ENCODE measurements at regions not wholly inside any gene's neighbourhood (a gene's known extent, or its start where the extent isn't known, plus 50 kb on each side); places are given as distances from the start of the nearest gene placed in this dataset.

DNA sequence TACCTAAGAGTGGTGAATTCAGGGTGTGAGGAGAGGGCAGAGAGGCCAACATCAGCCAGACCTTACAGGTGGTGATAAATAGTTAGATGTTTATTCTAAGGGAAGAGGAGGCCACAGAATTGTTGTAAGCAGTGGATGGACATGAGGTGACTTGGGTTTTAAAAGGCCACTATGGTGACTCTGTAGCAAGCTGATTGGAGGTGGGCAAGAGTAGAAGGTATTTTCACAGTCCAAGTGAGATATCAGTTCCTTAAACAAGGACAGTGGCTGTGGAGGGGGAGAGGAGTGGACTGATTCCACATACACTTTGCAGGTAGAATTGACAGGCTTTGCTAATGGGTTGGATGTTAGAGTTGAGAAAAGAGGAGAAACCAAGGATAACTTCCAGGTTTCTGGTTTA is 60.8 kb upstream of the CLDN14 start:
- Histone ChIP-seq H3K9me2 (ENCODE audit: insufficient read depth) (no peaks in the 10 kb centered on the region), H3K27ac (ENCODE audit: low read depth, low read length) (no peak overlapping the region), H3K4me2 (ENCODE audit: low read length) (no peak overlapping the region), H3K79me2 (ENCODE audit: insufficient read depth, low read length) (no peaks in the 10 kb centered on the region), H3K9me3 (ENCODE audit: control insufficient read depth in 1 of 2, insufficient read depth in 1 of 2, low read depth in 1 of 2, low read length in 2 of 2) (no peaks in the 10 kb centered on the region), H3K4me1 (ENCODE audit: control insufficient read depth in 1 of 2, insufficient read depth in 2 of 2, low read length in 2 of 2) (no peaks in the 10 kb centered on the region), H3K36me3 (ENCODE audit: control insufficient read depth in 1 of 2, insufficient read depth in 2 of 2, low read length in 2 of 2) (no peaks in the 10 kb centered on the region), H3K9ac (ENCODE audit: low read length) (no peak overlapping the region), H4K20me1 (ENCODE audit: insufficient read depth) (no peaks in the 10 kb centered on the region), H3K4me3 (replicated peaks in 1 of 2; ENCODE audit: low read depth in 1 of 2, low read length in 2 of 2) (no peak overlapping the region), H2AFZ (ENCODE audit: low read depth, low read length, poor library complexity, severe bottlenecking) (no peak overlapping the region), H3K27me3 (ENCODE audit: insufficient read depth, low read length) (peaks cover 34% of the 10 kb centered on the region)
- CTCF ChIA-PET = no interaction called here
- RAD21 ChIA-PET (ENCODE audit: low non-redundant PET in 1 of 2, low total read pairs in 2 of 2, uncharacterized antibody in 2 of 2, unreplicated experiment in 2 of 2) = no interaction called here
- TF ChIP-seq YY1 (IDR thresholded peaks at IDR 0.05; ENCODE audit: extremely low read depth, insufficient replicate concordance, low read depth, low read length) (no peak), JUND (IDR thresholded peaks at IDR 0.05) (no peak), SRF (IDR thresholded peaks at IDR 0.05; ENCODE audit: low read depth) (no peak), CEBPB (IDR thresholded peaks at IDR 0.05; ENCODE audit: low read depth) (no peak), RAD21 (IDR thresholded peaks at IDR 0.05; ENCODE audit: low read depth) (no peak), EGR1 (IDR thresholded peaks at IDR 0.05; ENCODE audit: low read depth) (no peak), POLR2AphosphoS5 (IDR thresholded peaks at IDR 0.05; ENCODE audit: low read depth, low read length) (no peak), POLR2A (IDR thresholded peaks at IDR 0.05; ENCODE audit: borderline replicate concordance, extremely low read depth, insufficient read depth, insufficient read length) (no peak), TCF7L2 (IDR thresholded peaks at IDR 0.05; ENCODE audit: borderline replicate concordance, extremely low read depth, insufficient read depth, insufficient read length) (no peak), SP1 (IDR thresholded peaks at IDR 0.05; ENCODE audit: low read depth) (no peak), ZFX (IDR thresholded peaks at IDR 0.05) (no peak), EZH2phosphoT487 (IDR thresholded peaks at IDR 0.05; ENCODE audit: borderline replicate concordance) (no peak), ZNF274 (IDR thresholded peaks at IDR 0.05; ENCODE audit: low read depth, low read length) (no peak), EZH2 (IDR thresholded peaks at IDR 0.05) (no peak), FOSL1 (IDR thresholded peaks at IDR 0.05; ENCODE audit: low read depth) (no peak)
- TF ChIP-seq, protein P1, sequence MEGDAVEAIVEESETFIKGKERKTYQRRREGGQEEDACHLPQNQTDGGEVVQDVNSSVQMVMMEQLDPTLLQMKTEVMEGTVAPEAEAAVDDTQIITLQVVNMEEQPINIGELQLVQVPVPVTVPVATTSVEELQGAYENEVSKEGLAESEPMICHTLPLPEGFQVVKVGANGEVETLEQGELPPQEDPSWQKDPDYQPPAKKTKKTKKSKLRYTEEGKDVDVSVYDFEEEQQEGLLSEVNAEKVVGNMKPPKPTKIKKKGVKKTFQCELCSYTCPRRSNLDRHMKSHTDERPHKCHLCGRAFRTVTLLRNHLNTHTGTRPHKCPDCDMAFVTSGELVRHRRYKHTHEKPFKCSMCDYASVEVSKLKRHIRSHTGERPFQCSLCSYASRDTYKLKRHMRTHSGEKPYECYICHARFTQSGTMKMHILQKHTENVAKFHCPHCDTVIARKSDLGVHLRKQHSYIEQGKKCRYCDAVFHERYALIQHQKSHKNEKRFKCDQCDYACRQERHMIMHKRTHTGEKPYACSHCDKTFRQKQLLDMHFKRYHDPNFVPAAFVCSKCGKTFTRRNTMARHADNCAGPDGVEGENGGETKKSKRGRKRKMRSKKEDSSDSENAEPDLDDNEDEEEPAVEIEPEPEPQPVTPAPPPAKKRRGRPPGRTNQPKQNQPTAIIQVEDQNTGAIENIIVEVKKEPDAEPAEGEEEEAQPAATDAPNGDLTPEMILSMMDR (IDR thresholded peaks at IDR 0.05 in 2 of 3, conservative IDR thresholded peaks at IDR 0.05 in 1 of 3; ENCODE audit: borderline replicate concordance in 1 of 3, insufficient read depth in 1 of 3, low read depth in 2 of 3, low read length in 2 of 3) = no peak
- TF ChIP-seq, protein P2, sequence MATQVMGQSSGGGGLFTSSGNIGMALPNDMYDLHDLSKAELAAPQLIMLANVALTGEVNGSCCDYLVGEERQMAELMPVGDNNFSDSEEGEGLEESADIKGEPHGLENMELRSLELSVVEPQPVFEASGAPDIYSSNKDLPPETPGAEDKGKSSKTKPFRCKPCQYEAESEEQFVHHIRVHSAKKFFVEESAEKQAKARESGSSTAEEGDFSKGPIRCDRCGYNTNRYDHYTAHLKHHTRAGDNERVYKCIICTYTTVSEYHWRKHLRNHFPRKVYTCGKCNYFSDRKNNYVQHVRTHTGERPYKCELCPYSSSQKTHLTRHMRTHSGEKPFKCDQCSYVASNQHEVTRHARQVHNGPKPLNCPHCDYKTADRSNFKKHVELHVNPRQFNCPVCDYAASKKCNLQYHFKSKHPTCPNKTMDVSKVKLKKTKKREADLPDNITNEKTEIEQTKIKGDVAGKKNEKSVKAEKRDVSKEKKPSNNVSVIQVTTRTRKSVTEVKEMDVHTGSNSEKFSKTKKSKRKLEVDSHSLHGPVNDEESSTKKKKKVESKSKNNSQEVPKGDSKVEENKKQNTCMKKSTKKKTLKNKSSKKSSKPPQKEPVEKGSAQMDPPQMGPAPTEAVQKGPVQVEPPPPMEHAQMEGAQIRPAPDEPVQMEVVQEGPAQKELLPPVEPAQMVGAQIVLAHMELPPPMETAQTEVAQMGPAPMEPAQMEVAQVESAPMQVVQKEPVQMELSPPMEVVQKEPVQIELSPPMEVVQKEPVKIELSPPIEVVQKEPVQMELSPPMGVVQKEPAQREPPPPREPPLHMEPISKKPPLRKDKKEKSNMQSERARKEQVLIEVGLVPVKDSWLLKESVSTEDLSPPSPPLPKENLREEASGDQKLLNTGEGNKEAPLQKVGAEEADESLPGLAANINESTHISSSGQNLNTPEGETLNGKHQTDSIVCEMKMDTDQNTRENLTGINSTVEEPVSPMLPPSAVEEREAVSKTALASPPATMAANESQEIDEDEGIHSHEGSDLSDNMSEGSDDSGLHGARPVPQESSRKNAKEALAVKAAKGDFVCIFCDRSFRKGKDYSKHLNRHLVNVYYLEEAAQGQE (IDR thresholded peaks at IDR 0.05; ENCODE audit: low read depth) = no peak
- TF ChIP-seq, protein P3, sequence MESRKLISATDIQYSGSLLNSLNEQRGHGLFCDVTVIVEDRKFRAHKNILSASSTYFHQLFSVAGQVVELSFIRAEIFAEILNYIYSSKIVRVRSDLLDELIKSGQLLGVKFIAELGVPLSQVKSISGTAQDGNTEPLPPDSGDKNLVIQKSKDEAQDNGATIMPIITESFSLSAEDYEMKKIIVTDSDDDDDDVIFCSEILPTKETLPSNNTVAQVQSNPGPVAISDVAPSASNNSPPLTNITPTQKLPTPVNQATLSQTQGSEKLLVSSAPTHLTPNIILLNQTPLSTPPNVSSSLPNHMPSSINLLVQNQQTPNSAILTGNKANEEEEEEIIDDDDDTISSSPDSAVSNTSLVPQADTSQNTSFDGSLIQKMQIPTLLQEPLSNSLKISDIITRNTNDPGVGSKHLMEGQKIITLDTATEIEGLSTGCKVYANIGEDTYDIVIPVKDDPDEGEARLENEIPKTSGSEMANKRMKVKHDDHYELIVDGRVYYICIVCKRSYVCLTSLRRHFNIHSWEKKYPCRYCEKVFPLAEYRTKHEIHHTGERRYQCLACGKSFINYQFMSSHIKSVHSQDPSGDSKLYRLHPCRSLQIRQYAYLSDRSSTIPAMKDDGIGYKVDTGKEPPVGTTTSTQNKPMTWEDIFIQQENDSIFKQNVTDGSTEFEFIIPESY (IDR thresholded peaks at IDR 0.05; ENCODE audit: extremely low read depth, insufficient replicate concordance, low read length) = no peak
- TF ChIP-seq, protein P4, sequence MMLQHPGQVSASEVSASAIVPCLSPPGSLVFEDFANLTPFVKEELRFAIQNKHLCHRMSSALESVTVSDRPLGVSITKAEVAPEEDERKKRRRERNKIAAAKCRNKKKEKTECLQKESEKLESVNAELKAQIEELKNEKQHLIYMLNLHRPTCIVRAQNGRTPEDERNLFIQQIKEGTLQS (IDR thresholded peaks at IDR 0.05) = no peak
- TF ChIP-seq, protein P5, sequence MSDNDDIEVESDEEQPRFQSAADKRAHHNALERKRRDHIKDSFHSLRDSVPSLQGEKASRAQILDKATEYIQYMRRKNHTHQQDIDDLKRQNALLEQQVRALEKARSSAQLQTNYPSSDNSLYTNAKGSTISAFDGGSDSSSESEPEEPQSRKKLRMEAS (IDR thresholded peaks at IDR 0.05) = no peak
- ATAC-seq (no peak), DNase-seq (ENCODE audit: low read depth, low spot score) (no peak)
- intact Hi-C loops (cut with micrococcal nuclease) = no loop called here
- BruUV-seq (replicated peaks) = no TSS peak
- POLR2A ChIA-PET = no interaction called here
